Activated CD4-positive, alpha-beta T cell treated with anti-CD3 and anti-CD28 coated beads, Interleukin-2, Interleukin-4, amounts not matched to agents 100 ng/mL and 50 ng/mL, durations not matched to agents 16 hours and 8 hours (primary cell): ENCODE measurements at regions not wholly inside any gene's neighbourhood (a gene's known extent, or its start where the extent isn't known, plus 50 kb on each side); places are given as distances from the start of the nearest gene placed in this dataset.

Experiments used
- DNase-seq: peaks from one replicate; pipeline ENCODE4 v3.0.0-alpha.2; 2020; ENCODE audit warnings: low spot score

DNA sequence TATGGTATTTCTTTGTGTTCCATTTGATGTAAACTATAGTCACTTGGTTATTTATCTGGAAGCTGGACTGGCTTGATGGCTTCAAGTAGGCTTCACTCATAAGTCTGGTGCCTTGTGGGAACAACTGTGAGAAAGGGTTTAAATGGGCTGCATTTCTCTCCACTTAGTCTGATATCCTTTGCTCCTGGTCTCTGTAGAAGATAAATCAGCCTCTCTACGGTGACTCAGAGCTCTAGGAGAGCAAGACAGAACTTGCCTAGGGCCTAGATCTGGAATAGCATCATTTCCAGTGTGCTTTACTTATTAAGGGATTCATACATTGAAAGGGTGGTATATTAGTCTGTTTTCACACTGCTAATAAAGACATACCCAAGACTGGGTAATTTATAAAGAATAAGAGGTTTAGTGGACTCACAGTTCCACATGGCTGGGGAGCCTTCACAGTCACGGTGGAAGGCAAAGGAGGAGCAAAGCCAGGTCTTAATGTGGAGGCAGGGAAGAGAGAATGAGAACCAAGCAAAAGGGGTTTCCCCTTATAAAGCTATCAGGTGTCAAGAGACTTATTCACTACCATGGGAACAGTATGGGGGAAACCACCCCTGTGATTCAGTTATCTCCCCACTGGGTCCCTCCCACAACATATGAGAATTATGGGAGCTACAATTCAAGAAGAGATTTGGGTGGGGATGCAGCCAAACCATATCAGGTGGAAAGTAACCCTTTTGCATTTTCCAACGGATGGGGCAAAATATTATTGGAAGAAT lies 1746.4 kb upstream of the PCDH7 start:
- DNase-seq: no peak

DNA sequence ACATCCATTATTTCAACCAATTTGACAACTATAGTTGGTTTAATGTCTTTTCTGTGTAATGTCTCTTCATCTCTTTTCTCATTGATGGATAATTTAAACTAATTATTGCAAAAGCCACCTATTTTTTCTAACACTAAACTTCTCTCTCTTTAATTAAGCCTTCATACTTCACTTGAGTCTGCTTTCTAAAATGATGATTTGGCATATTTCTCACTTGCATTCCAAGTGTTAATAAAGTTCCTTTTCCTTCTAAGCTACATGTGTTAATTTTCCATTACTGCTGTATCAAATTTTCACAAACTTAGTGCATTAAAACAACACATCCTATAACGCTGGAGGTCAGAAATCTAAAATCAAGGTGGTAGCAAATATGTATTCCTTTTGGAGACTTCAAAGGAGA lies 1743.8 kb upstream of the PCDH7 start:
- DNase-seq: no peak

DNA sequence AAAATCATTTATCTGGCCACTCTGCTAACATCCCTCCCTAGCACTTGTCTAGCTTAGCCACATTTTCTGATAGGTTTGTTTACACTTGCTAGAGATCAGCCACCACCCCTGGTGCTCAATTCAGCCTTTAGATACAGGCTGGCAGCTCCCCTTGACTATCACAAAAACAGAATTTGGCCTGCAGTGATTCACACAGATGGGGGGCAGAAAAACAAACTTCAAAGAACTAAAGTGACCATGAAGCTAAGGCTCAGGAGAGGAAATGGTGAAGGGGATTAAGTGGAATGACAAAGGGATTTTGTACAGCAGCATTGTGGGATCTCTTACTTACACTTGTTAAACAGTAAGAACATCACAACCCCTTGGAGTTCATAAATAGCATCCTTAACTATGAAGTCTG lies 1718.0 kb upstream of the PCDH7 start:
- no peak for DNase-seq

DNA sequence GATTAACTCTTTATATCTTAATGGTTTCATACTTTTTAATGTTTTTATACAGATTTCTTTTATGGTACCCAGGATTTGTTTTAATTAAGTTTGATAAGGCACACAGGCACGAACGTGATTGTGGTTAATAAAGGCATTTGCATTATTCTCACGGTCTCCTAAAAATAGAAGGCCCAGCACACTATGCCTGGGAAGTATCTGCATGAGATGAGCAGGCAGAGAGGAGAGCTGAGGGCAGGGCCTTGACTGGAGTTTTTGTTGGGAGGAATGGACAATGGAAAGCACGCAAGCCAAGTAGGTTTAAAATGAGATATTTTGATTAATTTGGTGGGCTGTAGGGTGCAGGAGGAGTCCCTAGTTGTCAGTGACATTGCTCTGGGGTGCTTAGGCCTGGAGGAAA lies 1714.3 kb upstream of the PCDH7 start:
- no peak for DNase-seq

DNA sequence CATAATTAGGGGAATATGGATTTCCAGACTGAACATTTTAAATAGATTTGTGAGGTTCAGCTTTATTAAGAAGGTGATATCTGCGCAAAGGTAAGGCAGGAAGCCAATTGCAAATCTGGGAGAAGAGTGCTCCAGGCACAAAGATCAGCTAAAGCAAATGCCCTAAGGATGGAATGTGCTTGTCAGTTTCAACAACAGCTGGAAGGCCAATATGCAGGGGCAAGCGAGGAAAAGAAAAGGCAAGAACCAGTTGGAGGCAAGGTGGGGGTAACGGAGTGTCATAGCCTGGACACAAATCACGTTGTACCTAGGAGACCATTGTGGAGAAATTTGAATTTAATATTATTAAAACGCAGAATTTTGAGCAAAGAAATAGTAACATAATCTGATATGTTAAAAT lies 1710.3 kb upstream of the PCDH7 start:
- no peak for DNase-seq

DNA sequence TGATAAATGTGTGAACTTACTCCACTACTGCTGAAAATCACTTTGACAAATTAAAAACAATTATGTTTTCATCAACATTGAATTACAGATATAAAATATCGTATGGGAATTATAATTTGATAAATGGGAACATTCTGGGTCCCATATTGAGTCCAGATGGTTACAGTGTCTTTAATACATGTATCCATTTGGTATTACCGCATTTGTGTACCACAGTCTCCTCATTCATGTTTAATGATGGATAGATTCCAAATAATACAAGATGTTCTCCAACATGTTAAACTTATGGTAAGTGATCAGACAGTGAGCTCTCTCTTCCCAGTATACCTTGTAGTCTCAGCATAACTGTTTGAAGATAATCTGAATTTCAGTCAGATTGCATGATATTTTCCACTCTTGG lies 1706.8 kb upstream of the PCDH7 start:
- DNase-seq: no peak

DNA sequence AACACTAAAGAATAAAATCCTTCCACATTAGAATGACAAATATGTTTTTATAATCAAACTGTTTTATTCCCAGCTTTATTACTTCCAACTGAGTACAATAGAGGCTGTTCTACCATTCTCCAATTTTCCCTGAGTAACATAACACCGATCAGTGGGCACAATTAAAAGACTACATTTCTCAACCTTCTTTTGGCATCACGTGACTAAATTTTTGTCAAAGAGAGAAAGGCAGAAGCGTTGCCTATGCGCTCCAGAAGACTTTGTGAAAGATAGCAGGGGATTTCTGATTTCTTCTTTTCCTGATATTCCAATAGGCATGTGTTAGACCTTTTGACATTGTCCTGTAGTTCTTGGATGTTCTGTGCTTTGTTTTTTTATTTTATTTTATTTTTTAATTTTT lies 1705.6 kb upstream of the PCDH7 start:
- DNase-seq: no peak

DNA sequence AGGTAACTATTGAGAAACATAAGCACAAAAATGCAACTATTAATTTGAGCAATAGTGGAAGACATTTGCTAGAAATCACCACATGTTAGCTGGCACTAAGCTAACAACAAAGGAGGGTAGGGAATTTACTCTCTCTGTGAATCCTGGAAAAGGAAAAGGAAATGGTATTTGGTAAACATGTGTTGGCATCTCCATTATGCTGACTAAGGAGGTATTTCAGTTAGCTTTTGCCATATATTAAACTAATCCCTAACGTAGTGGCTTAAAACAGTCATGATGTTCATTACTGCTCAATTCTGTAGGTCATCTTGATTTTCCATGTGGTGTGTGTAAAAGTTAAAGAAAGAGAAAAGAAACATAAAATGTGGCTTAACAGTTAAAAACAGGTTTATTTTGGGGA lies 1686.5 kb upstream of the PCDH7 start:
- DNase-seq: no peak

DNA sequence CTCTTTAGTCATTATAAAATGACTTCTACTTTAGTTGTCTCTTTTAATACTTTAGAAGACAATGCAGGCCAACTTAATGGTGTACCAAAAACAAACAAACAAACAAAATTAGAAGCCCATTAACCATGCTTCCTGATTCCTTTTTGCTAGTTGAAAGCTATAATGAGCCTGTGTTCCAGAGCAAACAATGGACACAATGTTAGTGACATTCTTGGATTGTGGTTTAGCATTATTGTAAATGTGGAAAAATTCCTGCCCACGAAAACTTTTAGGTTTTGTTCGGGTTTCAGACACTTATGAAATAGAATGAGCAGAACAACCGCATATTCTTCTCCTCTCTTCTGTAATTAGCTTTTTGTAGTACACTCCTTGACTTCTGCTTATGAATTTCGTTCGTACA lies 1682.7 kb upstream of the PCDH7 start:
- no peak for DNase-seq

DNA sequence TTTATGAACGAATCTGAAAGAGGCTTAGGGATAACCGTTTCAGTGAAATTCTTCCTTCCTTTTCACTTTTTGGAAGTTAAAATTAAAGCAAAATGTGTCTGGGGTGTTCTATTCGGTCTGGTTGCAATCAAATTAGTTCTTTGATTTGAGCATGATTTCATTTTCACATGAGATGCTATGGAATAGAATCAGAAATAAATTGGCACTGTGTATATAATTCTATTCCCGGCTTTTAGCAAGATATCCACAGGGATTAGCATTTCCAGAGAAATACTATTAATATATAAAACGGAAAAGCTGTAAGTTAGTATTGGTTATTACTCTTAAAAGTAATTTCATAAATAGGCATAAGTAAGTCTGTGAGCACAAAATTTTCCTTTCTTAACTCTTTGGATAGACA lies 1676.8 kb upstream of the PCDH7 start:
- no peak for DNase-seq

DNA sequence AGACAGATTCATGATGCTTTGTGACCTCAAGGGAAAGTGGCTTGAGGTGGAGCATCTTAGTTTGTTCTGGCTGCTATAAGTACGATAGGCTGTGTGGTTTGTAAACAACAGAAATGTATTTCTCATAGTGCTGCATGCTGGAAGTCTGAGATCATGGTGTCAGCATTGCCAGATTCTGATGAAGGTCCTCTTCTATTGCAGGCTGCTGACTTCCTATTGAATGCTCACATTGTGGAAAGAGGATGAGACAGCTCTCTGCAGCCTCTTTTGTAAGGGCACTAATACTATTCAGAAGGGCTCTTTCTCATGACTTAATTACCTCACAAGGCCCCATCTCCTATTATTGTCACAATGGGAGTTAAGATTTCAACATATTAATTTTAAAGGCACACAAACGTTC lies 1674.0 kb upstream of the PCDH7 start:
- DNase-seq: no peak

DNA sequence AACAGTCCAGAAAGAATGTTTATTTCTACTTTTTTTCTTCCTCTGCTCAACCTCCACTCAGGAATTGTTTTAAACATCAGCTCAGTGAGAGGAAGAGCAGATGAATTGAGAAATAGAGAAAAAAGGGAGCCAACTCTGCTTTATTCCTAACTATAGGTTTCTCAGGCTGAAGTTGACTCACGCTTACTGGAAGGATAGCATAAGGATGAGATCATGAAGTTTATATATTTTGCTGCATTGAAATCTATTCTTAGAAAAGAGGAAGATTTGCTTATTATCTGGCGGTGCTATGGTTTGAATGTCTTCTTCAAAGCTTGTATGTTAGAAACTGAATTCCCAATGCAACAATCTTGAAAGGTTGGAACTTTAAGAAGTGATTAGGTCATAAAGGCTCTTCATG lies 1673.4 kb upstream of the PCDH7 start:
- no peak for DNase-seq

DNA sequence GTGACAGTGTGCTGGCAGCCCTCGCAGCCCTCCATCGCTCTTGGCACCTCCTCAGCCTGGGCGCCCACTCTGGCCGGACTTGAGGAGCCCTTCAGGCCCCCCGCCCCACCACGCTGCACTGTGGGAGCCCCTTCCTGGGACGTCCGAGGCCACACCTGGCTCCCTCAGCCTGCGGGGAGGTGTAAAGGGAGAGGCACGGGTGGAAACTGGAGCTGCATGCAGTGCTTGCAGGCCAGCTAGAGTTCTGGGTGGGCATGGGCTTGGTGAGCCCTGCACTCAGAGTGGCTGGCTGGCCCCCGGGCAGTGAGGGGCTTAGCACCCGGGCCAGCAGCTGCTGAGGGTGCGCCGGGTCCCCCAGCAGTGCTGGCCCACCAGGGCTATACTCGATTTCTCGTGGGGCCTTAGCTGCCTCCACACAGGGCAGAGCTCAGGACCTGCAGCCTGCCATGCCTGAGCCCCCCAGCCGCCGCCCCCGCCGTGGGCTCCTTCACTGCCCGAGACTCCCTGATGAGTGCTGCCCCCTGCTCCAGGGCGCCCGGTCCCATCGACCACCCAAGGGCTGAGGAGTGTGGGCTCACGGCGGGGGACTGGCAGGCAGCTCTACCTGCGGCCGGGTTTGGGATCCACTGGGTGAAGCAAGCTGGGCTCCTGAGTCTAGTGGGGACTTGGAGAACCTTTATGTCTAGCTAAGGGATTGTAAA lies 1672.7 kb upstream of the PCDH7 start:
- no peak for DNase-seq

DNA sequence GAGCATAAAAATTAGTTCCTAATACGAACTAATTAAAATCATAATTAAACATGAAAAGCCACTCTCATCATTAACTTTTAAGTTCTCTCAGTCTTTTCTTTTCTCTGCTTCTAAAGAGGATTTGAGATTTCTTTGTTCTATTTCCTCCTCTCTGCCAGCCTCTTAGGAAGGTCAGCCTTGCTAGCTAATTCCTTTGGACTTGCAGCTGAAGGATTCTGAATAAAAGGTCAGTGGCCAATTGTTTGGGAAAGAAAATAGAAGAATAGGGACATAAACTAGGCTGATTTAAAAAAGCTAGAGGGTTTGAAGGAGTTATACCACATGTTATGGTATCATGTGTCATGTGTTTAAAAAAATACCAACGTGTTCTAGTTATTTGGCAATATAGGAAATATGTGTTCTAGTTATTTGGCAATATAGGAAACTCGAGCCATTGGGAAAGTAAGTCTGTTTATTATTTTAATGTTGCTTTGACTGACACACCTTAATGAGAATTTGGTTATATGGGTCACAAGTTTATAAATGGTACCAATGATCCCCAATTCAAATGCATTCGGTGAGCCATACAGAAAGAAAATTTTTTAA lies 1668.7 kb upstream of the PCDH7 start:
- DNase-seq: no peak

DNA sequence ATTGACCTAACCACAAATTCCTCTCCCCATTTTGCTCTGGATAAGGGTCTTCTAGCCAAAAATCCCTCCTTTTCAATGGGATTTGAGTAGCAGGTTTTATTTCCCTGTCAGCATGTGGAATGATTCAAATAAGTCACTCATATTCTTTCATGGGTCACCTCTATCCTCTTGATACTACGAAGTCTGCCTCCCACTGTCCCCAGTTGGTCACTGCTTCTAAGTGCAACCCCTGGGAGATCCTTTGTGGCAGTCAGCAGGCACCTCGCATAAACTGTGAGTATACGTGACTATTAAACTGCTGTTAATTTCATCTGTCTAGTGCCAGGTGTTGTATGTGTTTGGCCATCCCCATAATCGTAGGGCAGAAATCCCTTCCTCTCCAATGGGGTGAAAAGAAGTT lies 1667.9 kb upstream of the PCDH7 start:
- no peak for DNase-seq

DNA sequence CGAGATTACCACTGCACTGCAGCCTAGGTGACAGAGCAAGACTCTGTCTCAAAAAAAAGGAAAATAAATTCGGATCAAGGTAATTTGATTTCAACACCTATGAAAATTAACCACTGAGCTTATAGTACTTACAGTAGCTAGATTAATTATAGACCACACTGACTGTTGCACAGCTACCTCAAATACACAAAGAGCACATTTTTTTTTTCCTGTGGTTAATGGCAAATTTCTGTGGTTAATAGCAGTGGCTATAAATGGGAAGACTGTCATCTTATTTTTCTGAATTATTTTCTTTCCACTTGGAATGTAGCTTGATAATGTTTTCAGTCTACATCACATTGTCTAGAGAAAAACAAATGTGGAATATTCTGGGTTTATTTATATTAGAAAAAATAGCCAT lies 1661.6 kb upstream of the PCDH7 start:
- DNase-seq: no peak

DNA sequence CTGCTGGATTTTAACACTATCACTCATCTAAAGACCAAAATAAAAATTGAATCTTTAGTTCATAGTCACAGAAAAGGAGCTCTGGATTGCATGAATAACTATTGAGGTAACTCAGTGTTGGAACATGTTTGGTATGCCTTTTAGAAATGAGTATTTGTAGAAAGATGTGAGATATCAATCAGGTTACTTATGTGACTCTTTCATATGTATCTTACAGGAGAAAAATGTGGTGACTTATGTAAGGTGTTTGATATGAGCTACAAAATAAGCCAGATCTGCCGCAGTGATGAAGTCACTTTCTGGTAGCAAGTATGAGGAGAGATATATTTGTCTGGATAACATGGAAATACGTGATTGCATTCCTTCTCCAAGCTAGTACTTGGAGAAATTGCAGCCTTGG lies 1653.3 kb upstream of the PCDH7 start:
- DNase-seq: no peak

DNA sequence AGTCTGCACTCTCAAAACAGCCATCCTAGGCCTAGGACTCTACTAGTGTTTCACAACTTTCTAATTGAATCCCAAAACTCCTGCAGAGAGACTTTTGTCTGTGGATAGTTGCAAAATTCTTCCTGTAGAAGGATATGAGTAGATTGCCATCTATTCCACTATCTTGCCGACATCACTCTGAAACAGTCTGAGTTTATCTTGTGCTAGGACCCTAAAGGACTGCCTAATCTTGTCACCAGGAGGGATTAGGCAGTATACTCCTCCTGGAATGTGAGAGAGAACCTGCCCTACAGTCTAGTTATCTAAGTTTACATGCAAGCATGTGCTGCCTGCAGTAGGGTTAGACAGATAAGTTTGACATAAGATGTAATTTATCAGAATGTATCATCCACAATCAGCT lies 1646.6 kb upstream of the PCDH7 start:
- no peak for DNase-seq

DNA sequence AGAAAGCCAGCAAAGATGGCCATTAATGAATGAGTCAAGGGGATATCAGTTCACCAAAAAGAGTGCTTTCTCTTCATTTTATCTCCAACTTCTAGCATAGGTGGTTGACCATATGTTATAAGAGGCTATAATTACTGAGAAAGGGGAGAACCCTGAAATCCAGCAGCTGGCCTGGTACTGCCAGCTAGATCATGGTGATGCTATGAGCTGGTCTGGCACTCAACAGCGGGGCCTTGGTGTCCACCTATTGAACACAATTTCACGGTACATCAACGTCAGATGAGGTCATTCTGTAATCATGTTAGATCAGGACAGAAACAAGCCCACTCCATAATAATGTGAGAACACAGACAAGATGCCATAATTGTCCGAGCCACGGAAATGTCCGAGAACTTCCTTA lies 1644.8 kb upstream of the PCDH7 start:
- DNase-seq: no peak

DNA sequence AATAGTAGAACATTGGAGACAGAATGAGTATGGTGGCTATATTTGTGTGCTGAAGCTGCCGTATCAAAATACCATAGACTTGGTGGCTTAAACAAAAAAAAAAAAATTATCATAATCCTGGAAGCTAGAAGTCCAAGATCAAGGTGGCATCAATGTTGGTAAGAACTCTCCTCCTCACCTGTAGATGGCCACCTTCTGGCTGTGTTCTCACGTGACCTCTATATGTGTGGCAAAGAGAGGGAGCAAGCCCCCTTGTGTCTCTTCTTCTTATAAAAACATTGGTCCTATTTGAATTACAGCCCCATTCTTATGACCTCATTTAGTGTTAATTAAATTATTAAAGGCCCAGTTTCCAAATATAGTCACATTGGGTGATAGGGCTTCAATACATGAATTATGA lies 1640.9 kb upstream of the PCDH7 start:
- no peak for DNase-seq

DNA sequence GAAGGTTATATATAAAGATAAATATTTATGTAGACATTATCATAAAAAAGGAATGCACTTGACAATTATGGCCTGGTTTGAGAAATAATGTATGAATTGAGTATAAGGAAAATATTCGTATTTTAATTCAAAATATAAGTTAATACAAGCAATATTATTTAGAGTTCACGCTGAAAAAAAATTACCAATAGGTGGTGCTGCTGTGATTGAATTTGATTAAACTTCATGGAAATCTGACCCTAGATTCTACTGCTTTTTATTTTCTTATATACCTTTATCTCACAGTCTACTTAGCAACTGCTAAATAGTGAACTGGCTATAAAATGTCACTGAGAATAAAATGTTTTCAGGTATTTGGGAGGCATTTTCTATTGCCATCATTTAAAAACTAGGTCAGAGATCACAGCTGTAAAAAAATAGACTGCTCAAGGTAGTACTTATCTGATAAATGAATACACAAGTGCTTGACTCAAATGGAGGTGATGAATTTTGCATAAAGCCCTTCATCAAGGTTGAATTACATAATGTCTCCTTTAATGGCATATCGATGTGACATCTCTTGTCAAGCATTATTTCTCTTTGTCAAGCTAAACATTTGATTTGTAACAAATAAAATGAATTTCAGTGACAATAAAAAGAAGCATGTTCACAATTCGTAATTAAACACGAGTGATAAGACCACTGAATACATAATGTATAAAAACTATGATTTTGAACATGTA lies 1638.8 kb upstream of the PCDH7 start:
- DNase-seq: no peak

DNA sequence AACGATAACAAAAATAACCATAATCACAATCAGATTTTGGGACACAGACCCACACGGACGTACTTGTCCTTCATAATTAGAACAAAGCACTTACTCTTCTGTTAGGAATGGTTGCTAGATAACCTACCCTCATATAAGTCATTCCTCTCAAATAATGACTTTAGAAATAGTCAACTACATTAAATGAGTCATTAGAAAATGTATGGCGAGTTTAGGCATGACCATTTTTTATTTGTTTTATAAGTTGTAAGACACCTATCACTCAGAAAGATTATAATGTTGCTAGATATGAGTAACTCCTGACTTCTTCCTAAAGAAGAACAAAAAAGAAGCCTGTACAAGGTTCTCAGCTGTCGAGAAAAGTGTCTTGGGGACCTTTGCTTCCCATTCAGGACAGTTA lies 1637.5 kb upstream of the PCDH7 start:
- DNase-seq: no peak

DNA sequence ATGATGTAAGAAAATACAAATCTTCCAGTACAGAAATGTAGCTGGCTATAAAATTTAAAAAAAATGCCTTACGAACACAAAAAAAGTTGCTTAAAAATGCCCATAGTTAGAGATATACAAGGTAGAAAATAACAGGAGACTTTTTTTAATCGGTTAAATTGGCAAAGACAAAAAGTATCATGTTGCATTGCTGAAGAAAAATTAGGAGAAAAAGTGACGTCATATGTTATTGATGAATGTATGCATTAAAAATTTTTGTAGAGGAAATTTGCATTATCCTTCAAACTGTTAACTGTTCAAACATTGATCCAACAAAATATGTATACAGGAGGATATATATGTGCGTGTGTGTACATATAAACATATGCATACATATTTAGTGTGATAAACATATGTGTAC lies 1634.4 kb upstream of the PCDH7 start:
- no peak for DNase-seq
